MM.1S (cell line): ENCODE measurements at regions not wholly inside any gene's neighbourhood (a gene's known extent, or its start where the extent isn't known, plus 50 kb on each side); places are given as distances from the start of the nearest gene placed in this dataset.

Experiments
- EZH2phosphoT487 ChIP-seq: fragments of 300-600 bp; sonication (generic); IDR thresholded peaks from 2 replicates; pipeline ENCODE4 v1.6.1; 2018; ENCODE audit warnings: antibody characterized with exemption, low read length
- TF ChIP-seq, protein P1 (sequence below): fragments of 300-600 bp; sonication (generic); IDR thresholded peaks from 2 replicates; pipeline ENCODE4 v1.5.1; 2016; ENCODE audit warnings: antibody characterized with exemption, low read length, mixed read lengths

GRCh38 chr6:86682297-86682696 lies 255.0 kb upstream of the HTR1E start:
- no peak for TF ChIP-seq EZH2phosphoT487
- TF ChIP-seq, protein P1, sequence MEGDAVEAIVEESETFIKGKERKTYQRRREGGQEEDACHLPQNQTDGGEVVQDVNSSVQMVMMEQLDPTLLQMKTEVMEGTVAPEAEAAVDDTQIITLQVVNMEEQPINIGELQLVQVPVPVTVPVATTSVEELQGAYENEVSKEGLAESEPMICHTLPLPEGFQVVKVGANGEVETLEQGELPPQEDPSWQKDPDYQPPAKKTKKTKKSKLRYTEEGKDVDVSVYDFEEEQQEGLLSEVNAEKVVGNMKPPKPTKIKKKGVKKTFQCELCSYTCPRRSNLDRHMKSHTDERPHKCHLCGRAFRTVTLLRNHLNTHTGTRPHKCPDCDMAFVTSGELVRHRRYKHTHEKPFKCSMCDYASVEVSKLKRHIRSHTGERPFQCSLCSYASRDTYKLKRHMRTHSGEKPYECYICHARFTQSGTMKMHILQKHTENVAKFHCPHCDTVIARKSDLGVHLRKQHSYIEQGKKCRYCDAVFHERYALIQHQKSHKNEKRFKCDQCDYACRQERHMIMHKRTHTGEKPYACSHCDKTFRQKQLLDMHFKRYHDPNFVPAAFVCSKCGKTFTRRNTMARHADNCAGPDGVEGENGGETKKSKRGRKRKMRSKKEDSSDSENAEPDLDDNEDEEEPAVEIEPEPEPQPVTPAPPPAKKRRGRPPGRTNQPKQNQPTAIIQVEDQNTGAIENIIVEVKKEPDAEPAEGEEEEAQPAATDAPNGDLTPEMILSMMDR, result no peak
